ENCODE measurements at regions not wholly inside any gene's neighbourhood (a gene's known extent, or its start where the extent isn't known, plus 50 kb on each side); places are given as distances from the start of the nearest gene placed in this dataset.
"Not testable (repeated sequence)": the region's sequence is repeated elsewhere in the genome, so short reads cannot be mapped to it uniquely, and the experiment has no call there.

DNA sequence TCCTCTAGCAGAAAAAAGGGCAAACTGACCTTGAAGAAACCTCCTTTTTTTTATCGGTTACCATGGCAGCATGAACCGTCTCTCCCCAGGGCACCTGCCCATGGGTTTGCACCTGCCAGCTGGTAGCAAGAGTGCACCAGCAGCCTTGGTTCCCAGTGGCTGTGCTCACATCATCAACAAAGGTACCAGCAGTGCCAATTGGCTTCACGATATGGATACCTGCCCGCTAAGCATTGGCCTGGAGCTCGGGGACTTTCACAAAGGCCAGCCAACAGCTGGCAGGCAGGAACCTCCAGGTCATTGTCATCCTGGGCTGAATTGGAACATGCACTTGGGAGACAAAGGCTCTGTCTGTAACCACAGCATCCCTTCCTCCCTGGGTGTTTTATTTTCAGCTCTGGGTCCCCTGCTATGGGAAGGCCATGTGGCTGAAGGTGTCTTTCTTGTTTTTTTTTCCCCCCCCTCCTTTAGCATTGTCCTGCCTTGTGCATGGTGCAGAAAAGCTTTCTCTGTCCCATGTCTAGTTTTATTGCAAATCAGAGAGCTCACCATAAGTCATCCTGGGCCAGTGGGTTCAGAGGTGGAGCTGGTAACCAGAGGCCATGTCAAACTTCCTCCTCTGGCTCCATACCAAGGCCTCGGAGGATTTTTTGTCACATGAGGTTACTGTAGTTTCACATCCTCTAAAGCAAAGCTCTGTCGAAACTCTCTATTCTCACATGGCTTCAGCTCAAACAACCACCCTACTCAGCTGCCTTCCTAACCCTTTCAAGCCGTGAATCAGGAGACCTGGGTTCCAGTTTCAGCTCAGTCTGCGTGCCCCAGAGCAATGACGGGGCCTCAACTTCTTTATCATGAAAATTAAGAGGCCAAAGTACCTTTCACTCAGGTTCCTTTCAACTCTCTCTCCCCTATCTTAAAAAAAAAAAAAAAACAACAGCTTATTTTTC is 145.5 kb upstream of the MAP3K1 start:
- H3K4me3 ChIP-seq (ENCODE audit: low read depth, low read length): no peak overlapping the region
- TF ChIP-seq MYC (IDR thresholded peaks at IDR 0.05; ENCODE audit: low read depth, low read length) (peak; percentile 67; the same call in 1 of the 2 replicates), POLR2A (IDR thresholded peaks at IDR 0.05; ENCODE audit: extremely low read depth, insufficient read length) (no peak)
- TF ChIP-seq, protein P1, sequence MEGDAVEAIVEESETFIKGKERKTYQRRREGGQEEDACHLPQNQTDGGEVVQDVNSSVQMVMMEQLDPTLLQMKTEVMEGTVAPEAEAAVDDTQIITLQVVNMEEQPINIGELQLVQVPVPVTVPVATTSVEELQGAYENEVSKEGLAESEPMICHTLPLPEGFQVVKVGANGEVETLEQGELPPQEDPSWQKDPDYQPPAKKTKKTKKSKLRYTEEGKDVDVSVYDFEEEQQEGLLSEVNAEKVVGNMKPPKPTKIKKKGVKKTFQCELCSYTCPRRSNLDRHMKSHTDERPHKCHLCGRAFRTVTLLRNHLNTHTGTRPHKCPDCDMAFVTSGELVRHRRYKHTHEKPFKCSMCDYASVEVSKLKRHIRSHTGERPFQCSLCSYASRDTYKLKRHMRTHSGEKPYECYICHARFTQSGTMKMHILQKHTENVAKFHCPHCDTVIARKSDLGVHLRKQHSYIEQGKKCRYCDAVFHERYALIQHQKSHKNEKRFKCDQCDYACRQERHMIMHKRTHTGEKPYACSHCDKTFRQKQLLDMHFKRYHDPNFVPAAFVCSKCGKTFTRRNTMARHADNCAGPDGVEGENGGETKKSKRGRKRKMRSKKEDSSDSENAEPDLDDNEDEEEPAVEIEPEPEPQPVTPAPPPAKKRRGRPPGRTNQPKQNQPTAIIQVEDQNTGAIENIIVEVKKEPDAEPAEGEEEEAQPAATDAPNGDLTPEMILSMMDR (IDR thresholded peaks at IDR 0.05; ENCODE audit: low read depth, low read length): no peak
- TF ChIP-seq, protein P2, sequence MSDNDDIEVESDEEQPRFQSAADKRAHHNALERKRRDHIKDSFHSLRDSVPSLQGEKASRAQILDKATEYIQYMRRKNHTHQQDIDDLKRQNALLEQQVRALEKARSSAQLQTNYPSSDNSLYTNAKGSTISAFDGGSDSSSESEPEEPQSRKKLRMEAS (IDR thresholded peaks at IDR 0.05; ENCODE audit: low read depth, low read length): peak; percentile 83
- DNase-seq (ENCODE audit: low read depth): peak; percentile 96

DNA sequence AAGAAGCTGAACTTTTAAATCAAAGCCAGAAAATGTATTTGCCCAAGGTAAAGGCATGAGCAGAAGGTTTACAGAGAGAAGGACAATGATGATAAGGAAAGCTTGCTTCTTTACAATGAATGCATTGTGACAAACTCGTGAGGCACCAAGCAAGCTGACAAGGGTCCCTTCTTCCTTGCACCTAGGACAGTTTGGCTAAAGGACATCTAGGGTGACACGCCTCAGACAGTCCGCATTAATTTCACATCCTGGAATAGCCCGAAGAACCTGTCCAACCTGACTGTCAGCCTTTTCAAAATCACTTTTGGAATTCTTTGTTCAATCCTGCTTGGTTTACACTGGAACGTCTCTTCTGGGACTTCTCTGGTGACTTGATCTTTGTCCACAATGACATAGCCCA is 146.4 kb upstream of the MAP3K1 start:
- H3K4me3 ChIP-seq (ENCODE audit: low read depth, low read length): no peak overlapping the region
- TF ChIP-seq, protein P2 (IDR thresholded peaks at IDR 0.05; ENCODE audit: low read depth, low read length): no peak
- TF ChIP-seq, protein P1 (IDR thresholded peaks at IDR 0.05; ENCODE audit: low read depth, low read length): no peak
- TF ChIP-seq POLR2A (IDR thresholded peaks at IDR 0.05; ENCODE audit: extremely low read depth, insufficient read length) (no peak), MYC (IDR thresholded peaks at IDR 0.05; ENCODE audit: low read depth, low read length) (no peak)
- DNase-seq (ENCODE audit: low read depth): no peak

DNA sequence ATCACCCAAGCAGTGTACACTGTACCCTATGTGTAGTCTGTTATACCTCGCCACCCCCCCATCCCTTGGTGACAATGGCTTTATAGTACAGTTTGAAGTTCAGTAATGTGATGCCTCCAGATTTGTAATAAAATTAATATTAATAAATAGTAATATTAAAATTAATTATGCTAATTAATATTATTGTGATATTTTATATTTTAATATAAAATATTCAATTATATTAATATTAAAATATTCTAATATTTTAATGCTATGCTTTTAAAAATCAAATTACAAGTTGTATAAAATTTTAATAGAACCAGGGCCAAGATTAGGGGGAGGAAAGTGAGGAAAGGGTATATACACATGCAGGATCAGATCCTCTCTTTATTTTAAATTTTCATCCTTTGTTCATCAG is 147.7 kb upstream of the MAP3K1 start:
- DNase-seq (ENCODE audit: low read depth): no peak
- TF ChIP-seq, protein P2 (IDR thresholded peaks at IDR 0.05; ENCODE audit: low read depth, low read length): no peak
- TF ChIP-seq MYC (IDR thresholded peaks at IDR 0.05; ENCODE audit: low read depth, low read length): no peak
- TF ChIP-seq, protein P1 (IDR thresholded peaks at IDR 0.05; ENCODE audit: low read depth, low read length): no peak
- no peak for TF ChIP-seq POLR2A (IDR thresholded peaks at IDR 0.05; ENCODE audit: extremely low read depth, insufficient read length)
- no peak overlapping the region for H3K4me3 ChIP-seq (ENCODE audit: low read depth, low read length)

DNA sequence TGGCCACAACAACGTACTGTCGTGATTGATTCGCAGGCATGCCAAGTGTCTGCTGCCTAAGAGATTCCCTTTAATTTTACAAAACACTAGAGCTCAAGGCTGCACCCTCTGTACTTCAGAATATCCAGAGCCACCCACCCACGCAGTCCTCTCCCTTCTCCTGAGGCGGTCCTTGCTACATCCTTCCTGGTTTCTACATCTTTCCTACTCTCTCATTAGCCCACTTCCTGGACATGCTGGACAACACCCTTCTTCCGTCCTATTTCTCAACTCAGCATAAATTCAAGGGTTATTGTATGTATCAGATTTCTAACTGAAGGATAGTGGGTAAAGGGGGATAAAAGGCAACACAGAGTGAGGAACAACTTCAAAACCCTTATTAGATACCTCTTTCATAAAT is 148.4 kb upstream of the MAP3K1 start:
- TF ChIP-seq POLR2A (IDR thresholded peaks at IDR 0.05; ENCODE audit: extremely low read depth, insufficient read length) (no peak), MYC (IDR thresholded peaks at IDR 0.05; ENCODE audit: low read depth, low read length) (no peak)
- TF ChIP-seq, protein P2 (IDR thresholded peaks at IDR 0.05; ENCODE audit: low read depth, low read length): no peak
- TF ChIP-seq, protein P1 (IDR thresholded peaks at IDR 0.05; ENCODE audit: low read depth, low read length): no peak
- DNase-seq (ENCODE audit: low read depth): no peak

DNA sequence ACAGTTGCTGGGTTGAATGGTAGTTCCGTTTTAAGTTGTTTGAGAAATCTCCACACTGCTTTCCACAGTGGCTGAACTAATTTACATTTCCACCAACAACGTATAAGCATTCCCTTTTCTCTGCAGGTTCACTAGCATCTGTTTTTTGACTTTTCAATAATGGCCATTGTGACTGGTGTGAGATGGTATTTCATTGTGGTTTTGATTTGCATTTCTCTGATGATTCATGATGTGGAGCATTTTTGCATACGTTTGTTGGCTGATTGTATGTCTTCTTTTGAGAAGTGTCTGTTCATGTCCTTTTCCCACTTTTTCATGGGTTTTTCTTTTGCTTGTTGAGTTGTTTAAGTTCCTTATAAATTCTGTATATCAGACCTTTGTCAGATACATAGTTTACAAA is 150.2 kb upstream of the MAP3K1 start:
- not testable (repeated sequence) for DNase-seq (ENCODE audit: low read depth); H3K4me3 ChIP-seq (ENCODE audit: low read depth, low read length)

More for the DNA sequence above, 148.4 kb upstream of the MAP3K1 start:
- H3K4me3 ChIP-seq (ENCODE audit: low read depth, low read length): no peak overlapping the region

DNA sequence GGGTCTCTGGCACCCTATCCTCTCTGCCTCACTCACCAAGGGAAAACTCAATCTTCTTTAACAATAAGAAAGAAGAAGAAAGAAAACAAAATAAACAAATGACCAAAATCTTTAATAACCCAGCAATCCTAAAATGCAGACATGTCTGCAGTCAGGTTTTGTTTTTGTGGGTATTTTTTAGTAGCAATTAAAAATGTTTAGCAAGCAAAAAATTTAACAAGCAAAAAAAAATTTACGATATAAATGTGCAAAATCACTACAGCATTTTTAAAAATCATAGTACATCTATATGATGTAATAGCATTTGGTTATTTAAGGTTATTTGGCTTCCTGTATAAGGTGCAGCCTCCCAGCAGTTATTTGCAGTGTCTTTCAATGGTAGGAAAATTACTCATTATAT is 151.3 kb upstream of the MAP3K1 start:
- no peak overlapping the region for H3K4me3 ChIP-seq (ENCODE audit: low read depth, low read length)

More for the DNA sequence above, 151.3 kb upstream of the MAP3K1 start:
- DNase-seq (ENCODE audit: low read depth): no peak
- TF ChIP-seq, protein P2 (IDR thresholded peaks at IDR 0.05; ENCODE audit: low read depth, low read length): no peak
- TF ChIP-seq MYC (IDR thresholded peaks at IDR 0.05; ENCODE audit: low read depth, low read length) (no peak), POLR2A (IDR thresholded peaks at IDR 0.05; ENCODE audit: extremely low read depth, insufficient read length) (no peak)
- TF ChIP-seq, protein P1 (IDR thresholded peaks at IDR 0.05; ENCODE audit: low read depth, low read length): no peak
